GM23338 (cell line): ENCODE measurements at regions not wholly inside any gene's neighbourhood (a gene's known extent, or its start where the extent isn't known, plus 50 kb on each side); places are given as distances from the start of the nearest gene placed in this dataset.
A peak's percentile ranks its signal among the peaks of the same experiment; 100 is the strongest.

Source experiments
- ATAC-seq: fragments of 200-7000 bp; cut with Tn5 transposase; 3 replicates; pipeline ENCODE4 v1.9.1; 2020
- DNase-seq: peaks from one replicate; pipeline ENCODE4 v3.0.0-alpha.2; 2015; ENCODE audit warnings: low spot score
- H2AFZ ChIP-seq: fragments of 200-600 bp; sonication (generic); 2 replicates; pipeline ENCODE4 v1.8.0; 2016; ENCODE audit warnings: antibody characterized with exemption, mild to moderate bottlenecking, moderate library complexity
- H3F3A ChIP-seq: fragments of 200-600 bp; sonication (generic); replicated peaks from 2 replicates; pipeline ENCODE4 v1.8.0; 2017; ENCODE audit warnings: antibody characterized with exemption, mixed run types, low read depth
- H3K27ac ChIP-seq: fragments of 200-600 bp; sonication (generic); 2 replicates; pipeline ENCODE4 v1.6.1; 2016; ENCODE audit warnings: low read depth
- H3K27me3 ChIP-seq: fragments of 200-600 bp; sonication (generic); 2 replicates; pipeline ENCODE4 v1.8.0; 2016; ENCODE audit warnings: mild to moderate bottlenecking, mixed run types, moderate library complexity; ENCODE audit not compliant: insufficient read depth
- H3K36me3 ChIP-seq: fragments of 200-600 bp; sonication (generic); 2 replicates; pipeline ENCODE4 v1.8.0; 2016; ENCODE audit warnings: mild to moderate bottlenecking; ENCODE audit not compliant: insufficient read depth
- H3K4me1 ChIP-seq: fragments of 200-600 bp; sonication (generic); 2 replicates; pipeline ENCODE4 v1.8.0; 2016; ENCODE audit warnings: mild to moderate bottlenecking, moderate library complexity; ENCODE audit not compliant: insufficient read depth
- H3K4me2 ChIP-seq: fragments of 200-600 bp; sonication (generic); 2 replicates; pipeline ENCODE4 v1.7.1; 2017; ENCODE audit warnings: mixed run types
- H3K4me3 ChIP-seq: fragments of 200-600 bp; sonication (generic); 2 replicates; pipeline ENCODE4 v1.6.1; 2016; ENCODE audit warnings: mixed run types
- H3K79me2 ChIP-seq: fragments of 200-600 bp; sonication (generic); replicated peaks from 2 replicates; pipeline ENCODE4 v1.8.0; 2017; ENCODE audit warnings: mild to moderate bottlenecking; ENCODE audit not compliant: insufficient read depth
- H3K9me2 ChIP-seq: fragments of 200-600 bp; sonication (generic); 2 replicates; pipeline ENCODE4 v1.8.0; 2017; ENCODE audit not compliant: insufficient read depth
- H4K20me1 ChIP-seq: fragments of 200-600 bp; sonication (generic); replicated peaks from 2 replicates; pipeline ENCODE4 v1.8.0; 2017; ENCODE audit warnings: mild to moderate bottlenecking; ENCODE audit not compliant: insufficient read depth
- H3K27ac Mint-ChIP-seq: 2 replicates; pipeline ENCODE4 v1.8.0; 2020; ENCODE audit warnings: inconsistent platforms, mild to moderate bottlenecking, moderate library complexity, mixed read lengths
- H3K27me3 Mint-ChIP-seq: 3 replicates; pipeline ENCODE4 v1.8.0; 2022; ENCODE audit warnings: low read depth, mild to moderate bottlenecking, moderate library complexity, mixed read lengths, inconsistent platforms; ENCODE audit not compliant: insufficient read depth, poor library complexity
- H3K36me3 Mint-ChIP-seq: 3 replicates; pipeline ENCODE4 v1.8.0; 2021; ENCODE audit warnings: low read depth, mild to moderate bottlenecking, inconsistent platforms, moderate library complexity, mixed read lengths
- H3K4me1 Mint-ChIP-seq: 3 replicates; pipeline ENCODE4 v1.8.0; 2020; ENCODE audit warnings: mild to moderate bottlenecking, inconsistent platforms, mixed read lengths
- H3K4me3 Mint-ChIP-seq: 3 replicates; pipeline ENCODE4 v1.8.0; 2021; ENCODE audit warnings: moderate library complexity, mild to moderate bottlenecking, inconsistent platforms, mixed read lengths
- H3K9me3 Mint-ChIP-seq: 3 replicates; pipeline ENCODE4 v1.8.0; 2020; ENCODE audit warnings: moderate library complexity, mild to moderate bottlenecking, inconsistent platforms, mixed read lengths
- JUNB ChIP-seq: IDR thresholded peaks from one replicate; pipeline ENCODE4 v1.6.1; 2016; ENCODE audit warnings: antibody characterized with exemption; ENCODE audit not compliant: unreplicated experiment
- NANOG ChIP-seq: IDR thresholded peaks from 2 replicates; pipeline ENCODE4 v1.6.1; 2016; ENCODE audit warnings: antibody characterized with exemption, borderline replicate concordance
- STAT1 ChIP-seq: IDR thresholded peaks from one replicate; pipeline ENCODE4 v1.6.1; 2016; ENCODE audit warnings: antibody characterized with exemption; ENCODE audit not compliant: unreplicated experiment
- ZNF114 ChIP-seq: fragments of 250-450 bp; sonication (Bioruptor Pico); IDR thresholded peaks from 2 replicates; pipeline ENCODE4 v1.5.0; 2020; ENCODE audit warnings: mild to moderate bottlenecking, moderate library complexity
- TF ChIP-seq, protein P1 (sequence below): IDR thresholded peaks from 2 replicates; pipeline ENCODE4 v1.6.1; 2016; ENCODE audit warnings: antibody characterized with exemption
- TF ChIP-seq, protein P2 (sequence below): IDR thresholded peaks from one replicate; pipeline ENCODE4 v1.6.1; 2018; ENCODE audit warnings: antibody characterized with exemption; ENCODE audit not compliant: unreplicated experiment

DNA sequence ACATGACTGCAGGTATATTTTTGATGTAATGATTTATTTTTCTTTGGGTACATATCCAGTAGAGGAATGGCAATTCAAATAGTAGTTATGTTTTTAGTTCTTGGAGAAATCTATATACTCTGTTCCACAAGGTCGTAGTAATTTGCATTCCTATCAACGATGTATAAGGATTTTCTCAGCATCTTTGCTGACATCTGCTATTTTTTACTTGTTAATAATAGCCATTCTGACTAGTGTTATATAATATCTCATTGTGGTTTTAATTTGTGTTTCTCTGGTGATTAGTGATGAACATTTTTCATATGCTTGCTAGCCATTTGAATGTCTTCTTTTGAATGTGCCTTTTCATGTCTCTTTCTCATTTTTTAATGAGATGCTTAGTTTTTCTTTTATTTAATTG lies 292.1 kb upstream of the RGS18 start (continued):
- TF ChIP-seq JUNB: no peak
- TF ChIP-seq NANOG: no peak
- no peak for TF ChIP-seq ZNF114
- TF ChIP-seq, protein P1, sequence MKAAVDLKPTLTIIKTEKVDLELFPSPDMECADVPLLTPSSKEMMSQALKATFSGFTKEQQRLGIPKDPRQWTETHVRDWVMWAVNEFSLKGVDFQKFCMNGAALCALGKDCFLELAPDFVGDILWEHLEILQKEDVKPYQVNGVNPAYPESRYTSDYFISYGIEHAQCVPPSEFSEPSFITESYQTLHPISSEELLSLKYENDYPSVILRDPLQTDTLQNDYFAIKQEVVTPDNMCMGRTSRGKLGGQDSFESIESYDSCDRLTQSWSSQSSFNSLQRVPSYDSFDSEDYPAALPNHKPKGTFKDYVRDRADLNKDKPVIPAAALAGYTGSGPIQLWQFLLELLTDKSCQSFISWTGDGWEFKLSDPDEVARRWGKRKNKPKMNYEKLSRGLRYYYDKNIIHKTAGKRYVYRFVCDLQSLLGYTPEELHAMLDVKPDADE: no peak
- TF ChIP-seq, protein P2, sequence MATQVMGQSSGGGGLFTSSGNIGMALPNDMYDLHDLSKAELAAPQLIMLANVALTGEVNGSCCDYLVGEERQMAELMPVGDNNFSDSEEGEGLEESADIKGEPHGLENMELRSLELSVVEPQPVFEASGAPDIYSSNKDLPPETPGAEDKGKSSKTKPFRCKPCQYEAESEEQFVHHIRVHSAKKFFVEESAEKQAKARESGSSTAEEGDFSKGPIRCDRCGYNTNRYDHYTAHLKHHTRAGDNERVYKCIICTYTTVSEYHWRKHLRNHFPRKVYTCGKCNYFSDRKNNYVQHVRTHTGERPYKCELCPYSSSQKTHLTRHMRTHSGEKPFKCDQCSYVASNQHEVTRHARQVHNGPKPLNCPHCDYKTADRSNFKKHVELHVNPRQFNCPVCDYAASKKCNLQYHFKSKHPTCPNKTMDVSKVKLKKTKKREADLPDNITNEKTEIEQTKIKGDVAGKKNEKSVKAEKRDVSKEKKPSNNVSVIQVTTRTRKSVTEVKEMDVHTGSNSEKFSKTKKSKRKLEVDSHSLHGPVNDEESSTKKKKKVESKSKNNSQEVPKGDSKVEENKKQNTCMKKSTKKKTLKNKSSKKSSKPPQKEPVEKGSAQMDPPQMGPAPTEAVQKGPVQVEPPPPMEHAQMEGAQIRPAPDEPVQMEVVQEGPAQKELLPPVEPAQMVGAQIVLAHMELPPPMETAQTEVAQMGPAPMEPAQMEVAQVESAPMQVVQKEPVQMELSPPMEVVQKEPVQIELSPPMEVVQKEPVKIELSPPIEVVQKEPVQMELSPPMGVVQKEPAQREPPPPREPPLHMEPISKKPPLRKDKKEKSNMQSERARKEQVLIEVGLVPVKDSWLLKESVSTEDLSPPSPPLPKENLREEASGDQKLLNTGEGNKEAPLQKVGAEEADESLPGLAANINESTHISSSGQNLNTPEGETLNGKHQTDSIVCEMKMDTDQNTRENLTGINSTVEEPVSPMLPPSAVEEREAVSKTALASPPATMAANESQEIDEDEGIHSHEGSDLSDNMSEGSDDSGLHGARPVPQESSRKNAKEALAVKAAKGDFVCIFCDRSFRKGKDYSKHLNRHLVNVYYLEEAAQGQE: no peak

DNA sequence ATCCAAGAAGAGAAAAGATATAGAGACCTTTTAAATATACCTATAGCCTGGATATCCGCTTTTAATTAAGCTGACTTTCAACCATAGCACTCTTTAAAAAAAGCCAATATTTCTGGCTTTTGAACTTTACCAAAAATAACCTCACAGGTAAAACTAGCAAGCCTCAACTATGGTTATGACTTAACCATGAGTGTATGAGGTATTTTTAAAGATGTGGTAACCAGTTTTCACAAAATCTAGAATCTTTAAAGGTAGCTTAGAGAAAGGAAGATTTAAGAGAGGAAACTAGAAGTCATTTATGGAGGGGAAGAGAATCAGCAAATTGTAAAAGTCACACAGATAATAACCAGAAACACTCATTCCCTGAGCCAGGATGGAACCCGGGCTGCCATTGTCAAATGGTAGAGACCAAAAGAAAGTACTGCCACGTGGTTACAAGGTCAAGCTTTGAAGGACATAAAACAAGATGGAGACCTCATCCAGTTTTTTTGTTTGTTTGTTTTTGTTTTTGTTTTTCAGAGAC lies 288.4 kb upstream of the RGS18 start:
- no peaks in the 10 kb centered on the region; the same call in 1 of the 3 replicates for H3K9me3 Mint-ChIP-seq
- Histone ChIP-seq H3K9me2 (peaks cover 8% of the 10 kb centered on the region; the same call in 1 of the 2 replicates), H3K27ac (no peak overlapping the region), H3K79me2 (no peaks in the 10 kb centered on the region), H3K4me3 (no peak overlapping the region), H4K20me1 (no peaks in the 10 kb centered on the region), H3F3A (no peaks in the 10 kb centered on the region), H3K27me3 (no peaks in the 10 kb centered on the region), H3K4me1 (no peaks in the 10 kb centered on the region), H2AFZ (peak overlapping the region; percentile 73; the same call in 1 of the 2 replicates), H3K36me3 (no peaks in the 10 kb centered on the region), H3K4me2 (no peak overlapping the region)
- TF ChIP-seq JUNB (no peak), STAT1 (no peak)
- TF ChIP-seq, protein P2: no peak
- TF ChIP-seq, protein P1: no peak
- no peaks in the 10 kb centered on the region for H3K4me1 Mint-ChIP-seq
- H3K36me3 Mint-ChIP-seq: peaks cover 6% of the 10 kb centered on the region; the same call in 1 of the 3 replicates
- ATAC-seq: no peak
- H3K27ac Mint-ChIP-seq: no peak overlapping the region
- DNase-seq: no peak
- H3K4me3 Mint-ChIP-seq: no peak overlapping the region
- H3K27me3 Mint-ChIP-seq: peaks cover 2% of the 10 kb centered on the region
